ENCODE measurements at regions not wholly inside any gene's neighbourhood (a gene's known extent, or its start where the extent isn't known, plus 50 kb on each side); places are given as distances from the start of the nearest gene placed in this dataset.

- no peak for TF ChIP-seq POLR2A (IDR thresholded peaks at IDR 0.05)
- TF ChIP-seq CTCF (IDR thresholded peaks at IDR 0.05 in 8 of 11, conservative IDR thresholded peaks at IDR 0.05 in 3 of 11), result no peak
These were observed 112.2 kb upstream of the ENPP6 start for GRCh38 chr4:184329659-184330400.

Data from spleen (tissue), 7 donors.